ENCODE measurements at regions not wholly inside any gene's neighbourhood (a gene's known extent, or its start where the extent isn't known, plus 50 kb on each side); places are given as distances from the start of the nearest gene placed in this dataset.

GRCh38 chr5:26321278-26321677 lies 717.1 kb downstream of the CDH9 start:
- no peak for TF ChIP-seq POLR2A (IDR thresholded peaks at IDR 0.05; ENCODE audit: extremely low read depth, insufficient read length)
- TF ChIP-seq MAX (IDR thresholded peaks at IDR 0.05; ENCODE audit: low read depth, low read length), result no peak
- TF ChIP-seq CTCF (IDR thresholded peaks at IDR 0.05; ENCODE audit: low read depth, low read length), result no peak

Measured in NB4 (cell line).